WERI-Rb-1 (cell line): ENCODE measurements at regions not wholly inside any gene's neighbourhood (a gene's known extent, or its start where the extent isn't known, plus 50 kb on each side); places are given as distances from the start of the nearest gene placed in this dataset.
"Not testable (repeated sequence)": the region's sequence is repeated elsewhere in the genome, so short reads cannot be mapped to it uniquely, and the experiment has no call there.

Source experiments
- DNase-seq: peaks from one replicate; pipeline ENCODE4 v3.0.0-alpha.2; 2020
- H3K27ac ChIP-seq: fragments of 250-450 bp; sonication (Bioruptor Pico); 2 replicates; pipeline ENCODE4 v1.5.1; 2020; ENCODE audit warnings: mild to moderate bottlenecking, moderate library complexity
- H3K27me3 ChIP-seq: fragments of 250-450 bp; sonication (Bioruptor Pico); 2 replicates; pipeline ENCODE4 v1.5.1; 2021; ENCODE audit warnings: mild to moderate bottlenecking, low read depth, moderate library complexity; ENCODE audit not compliant: insufficient read depth, severe bottlenecking
- H3K36me3 ChIP-seq: fragments of 250-450 bp; sonication (Bioruptor Pico); 2 replicates; pipeline ENCODE4 v1.5.1; 2020; ENCODE audit warnings: mild to moderate bottlenecking, moderate library complexity
- H3K4me3 ChIP-seq: 2 replicates; pipeline ENCODE4 v1.5.1; 2011; ENCODE audit warnings: low read depth, mild to moderate bottlenecking, control low read depth, low read length
- H3K9me3 ChIP-seq: fragments of 250-450 bp; sonication (Bioruptor Pico); 2 replicates; pipeline ENCODE4 v1.5.1; 2021; ENCODE audit warnings: mild to moderate bottlenecking, moderate library complexity; ENCODE audit not compliant: severe bottlenecking

DNA sequence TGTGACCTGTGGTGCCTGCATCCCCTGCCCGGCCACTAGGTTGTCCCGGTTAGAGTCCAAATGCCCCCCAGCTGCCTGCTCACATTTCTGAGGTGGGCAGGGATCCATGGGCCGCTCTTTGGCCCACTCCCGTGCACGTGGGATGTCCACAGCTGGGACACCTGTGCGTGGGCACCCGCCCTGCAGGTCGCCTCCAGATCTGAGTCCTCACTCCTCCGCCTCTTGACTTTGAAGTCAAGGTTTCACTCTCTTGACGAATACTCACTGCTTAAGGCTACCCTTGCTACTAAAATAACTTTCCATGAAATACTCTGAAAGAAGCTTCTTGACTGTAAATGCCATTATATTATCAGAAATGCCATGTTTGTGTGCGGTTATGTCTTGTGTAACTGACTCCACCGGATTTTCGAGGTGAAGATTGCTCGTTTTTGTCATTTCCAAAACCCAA, 358.2 kb downstream of the BCL2L11 start:
- H3K9me3 ChIP-seq, H3K4me3 ChIP-seq, DNase-seq, H3K27ac ChIP-seq, H3K27me3 ChIP-seq, H3K36me3 ChIP-seq: not testable (repeated sequence)

- not testable (repeated sequence) for H3K27me3 ChIP-seq, H3K9me3 ChIP-seq, H3K36me3 ChIP-seq, H3K4me3 ChIP-seq, DNase-seq, H3K27ac ChIP-seq
Measured at GRCh38 chr2:111480016-111480625, 359.4 kb downstream of the BCL2L11 start.

- H3K4me3 ChIP-seq, H3K27me3 ChIP-seq, H3K36me3 ChIP-seq, H3K27ac ChIP-seq, H3K9me3 ChIP-seq, DNase-seq: not testable (repeated sequence)
Measured at GRCh38 chr2:111480633-111481032, 359.9 kb downstream of the BCL2L11 start.

DNA sequence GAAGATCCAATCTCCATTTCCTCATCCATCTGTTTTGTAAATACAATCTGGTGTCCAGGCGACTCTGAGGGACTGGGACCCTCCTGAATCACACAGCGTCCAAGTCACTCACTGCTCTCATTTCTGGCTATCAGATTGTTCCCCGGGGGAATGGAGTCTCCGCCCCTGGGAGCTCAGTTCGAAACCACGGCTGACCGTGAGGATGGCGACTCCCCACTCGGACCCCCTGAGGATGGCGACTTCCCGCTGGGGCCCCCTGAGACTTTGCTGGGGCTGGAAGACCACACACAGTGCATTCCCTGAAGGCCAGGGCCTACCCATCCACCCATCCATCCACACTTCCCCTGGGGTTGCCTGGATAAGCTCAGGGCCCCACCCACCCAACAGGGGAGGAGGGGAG, 360.5 kb downstream of the BCL2L11 start:
- H3K27me3 ChIP-seq, H3K4me3 ChIP-seq, H3K27ac ChIP-seq, H3K9me3 ChIP-seq, H3K36me3 ChIP-seq, DNase-seq: not testable (repeated sequence)

DNA sequence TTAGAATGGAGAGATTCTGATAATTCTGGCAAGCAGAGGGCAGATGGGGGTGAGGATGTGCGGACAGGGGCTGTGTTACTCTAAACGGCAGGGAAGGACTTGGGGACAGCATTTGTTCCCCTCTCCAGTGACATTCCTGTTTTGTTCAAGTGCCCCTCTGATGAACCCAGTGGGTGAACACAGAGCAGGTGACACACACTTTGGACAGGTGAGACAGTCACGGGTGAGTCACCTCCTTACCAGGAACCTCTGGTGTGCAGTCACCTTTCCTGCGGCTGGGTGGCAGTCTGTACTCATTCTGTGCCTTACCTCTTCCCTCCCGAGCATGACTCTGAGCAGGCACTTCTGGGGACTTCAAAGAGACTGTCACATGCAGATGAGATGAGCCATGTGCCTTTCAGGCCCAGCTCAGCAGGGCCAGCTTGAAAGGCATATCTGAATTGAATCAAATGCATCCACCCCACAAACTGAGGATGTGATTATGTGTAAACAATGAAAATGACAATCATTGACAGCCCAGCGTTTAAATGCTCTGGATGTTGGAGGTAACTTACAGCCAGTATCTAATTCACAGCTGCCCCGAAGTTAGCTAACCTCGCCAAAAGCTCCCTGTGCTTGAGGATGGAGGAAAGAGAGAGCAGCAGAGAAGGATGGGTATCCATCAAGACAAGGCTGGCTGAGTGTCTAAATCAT, 362.4 kb downstream of the BCL2L11 start:
- H3K9me3 ChIP-seq, DNase-seq: not testable (repeated sequence)

GRCh38 chr2:111484097-111484496, 363.4 kb downstream of the BCL2L11 start:
- H3K4me3 ChIP-seq, H3K27me3 ChIP-seq, H3K9me3 ChIP-seq, H3K36me3 ChIP-seq, DNase-seq, H3K27ac ChIP-seq: not testable (repeated sequence)

More for the DNA sequence above, 362.4 kb downstream of the BCL2L11 start:
- not testable (repeated sequence) for H3K27ac ChIP-seq, H3K27me3 ChIP-seq, H3K4me3 ChIP-seq, H3K36me3 ChIP-seq

GRCh38 chr2:111485895-111486294, 365.2 kb downstream of the BCL2L11 start:
- H3K9me3 ChIP-seq, H3K36me3 ChIP-seq, H3K4me3 ChIP-seq, H3K27ac ChIP-seq, DNase-seq, H3K27me3 ChIP-seq: not testable (repeated sequence)

DNA sequence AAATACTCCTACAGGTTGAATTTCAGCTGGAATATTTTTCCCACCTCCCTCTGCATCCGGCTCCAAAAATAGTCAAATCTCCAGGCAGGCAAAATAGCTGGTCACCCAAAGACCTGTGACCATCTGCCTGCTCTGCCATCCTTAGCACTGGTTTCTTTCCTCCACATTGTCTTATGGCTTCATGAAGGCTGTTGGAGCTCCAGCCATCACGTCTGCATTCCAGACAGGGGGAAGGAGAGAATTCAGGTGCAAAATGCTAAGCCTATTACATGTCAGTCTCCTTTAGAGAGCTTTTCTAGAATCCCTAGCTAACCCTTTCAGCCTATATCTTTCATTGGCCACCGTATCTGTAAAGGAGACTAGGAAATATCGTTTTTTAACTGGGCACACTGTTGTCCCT, 367.7 kb downstream of the BCL2L11 start:
- not testable (repeated sequence) for H3K4me3 ChIP-seq, H3K27me3 ChIP-seq, H3K27ac ChIP-seq, H3K36me3 ChIP-seq, H3K9me3 ChIP-seq, DNase-seq

DNA sequence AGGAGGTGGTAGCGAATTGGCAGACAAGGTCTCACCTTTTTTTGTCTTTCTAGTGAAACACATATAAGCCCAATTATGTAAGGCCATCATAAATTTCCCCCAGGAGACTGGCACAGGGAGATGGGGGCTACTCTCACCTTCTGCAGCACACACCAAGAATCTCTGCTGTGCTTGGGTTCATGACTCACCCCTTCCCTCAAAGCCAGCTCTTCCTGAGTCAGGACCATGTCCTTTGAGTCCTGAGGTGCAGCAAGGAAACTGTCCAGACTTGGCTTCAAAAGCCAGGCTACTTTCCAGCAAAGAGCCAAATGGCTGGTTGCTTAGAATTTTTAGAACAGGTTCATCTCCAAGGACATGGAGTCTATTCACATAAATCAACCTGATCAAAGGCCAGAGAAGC, 368.7 kb downstream of the BCL2L11 start:
- not testable (repeated sequence) for H3K36me3 ChIP-seq, H3K9me3 ChIP-seq, DNase-seq, H3K4me3 ChIP-seq, H3K27me3 ChIP-seq, H3K27ac ChIP-seq

DNA sequence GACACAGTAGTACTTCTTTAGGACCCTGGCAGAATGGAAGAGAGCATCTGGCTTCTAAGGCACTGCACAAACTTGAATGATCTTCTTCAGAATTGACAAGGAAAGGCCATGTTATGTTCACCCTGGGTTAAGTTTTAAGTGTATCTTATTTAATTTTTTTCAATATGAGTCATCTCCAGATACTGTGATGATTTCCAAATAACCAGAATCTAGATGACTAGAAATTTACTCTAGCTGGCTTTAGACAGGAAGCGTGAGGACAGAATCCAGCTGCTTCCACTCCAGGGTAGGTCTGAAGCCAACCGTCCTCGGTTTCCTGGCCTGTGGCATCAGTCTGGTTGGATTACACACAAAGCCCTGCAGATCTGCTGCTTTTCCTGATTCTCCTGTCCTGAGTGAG, 370.5 kb downstream of the BCL2L11 start:
- H3K9me3 ChIP-seq, H3K4me3 ChIP-seq, DNase-seq, H3K27ac ChIP-seq, H3K36me3 ChIP-seq, H3K27me3 ChIP-seq: not testable (repeated sequence)

- not testable (repeated sequence) for H3K9me3 ChIP-seq, H3K36me3 ChIP-seq, H3K4me3 ChIP-seq, H3K27ac ChIP-seq, H3K27me3 ChIP-seq, DNase-seq
Measured at GRCh38 chr2:111491614-111492013, 370.9 kb downstream of the BCL2L11 start.

DNA sequence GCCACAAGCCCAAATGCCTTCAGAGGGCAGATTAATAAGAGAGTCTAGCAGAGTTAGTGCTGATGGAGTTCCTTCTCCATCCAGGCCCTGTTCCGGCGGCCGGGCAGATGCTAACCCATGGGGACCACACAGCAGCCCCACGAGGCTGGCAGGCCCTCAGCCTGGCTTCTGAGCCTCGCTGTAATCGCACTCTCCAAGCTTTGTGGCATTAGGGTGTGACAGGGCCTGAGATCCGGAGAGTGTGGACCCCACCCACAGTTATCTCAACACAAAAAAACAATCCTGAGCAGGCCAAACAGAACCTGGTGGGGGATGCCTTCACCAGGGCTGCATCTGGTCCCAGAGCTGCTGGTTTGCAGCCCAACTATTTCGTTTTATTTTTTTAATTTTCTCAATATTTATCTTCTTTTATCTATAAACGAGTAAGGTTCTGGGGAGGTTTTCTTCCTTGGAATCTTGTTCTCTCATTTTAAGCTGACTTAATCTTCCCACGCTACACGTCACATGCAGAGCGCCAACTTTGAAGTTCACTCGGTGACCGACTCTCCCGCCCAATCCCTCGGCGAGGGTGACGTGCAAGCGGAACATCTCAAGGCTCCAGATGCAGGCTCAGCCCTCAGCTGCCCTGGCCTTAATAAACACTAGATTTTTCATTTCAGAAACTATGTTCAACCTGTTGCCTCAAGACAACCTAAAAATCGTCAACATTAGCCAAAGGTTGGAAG, 372.4 kb downstream of the BCL2L11 start:
- not testable (repeated sequence) for H3K27me3 ChIP-seq, H3K4me3 ChIP-seq, DNase-seq, H3K9me3 ChIP-seq, H3K27ac ChIP-seq, H3K36me3 ChIP-seq

GRCh38 chr2:111493720-111494078, 373.0 kb downstream of the BCL2L11 start:
- H3K36me3 ChIP-seq, H3K9me3 ChIP-seq, H3K27ac ChIP-seq, H3K27me3 ChIP-seq, DNase-seq, H3K4me3 ChIP-seq: not testable (repeated sequence)

- not testable (repeated sequence) for H3K36me3 ChIP-seq, H3K27me3 ChIP-seq, DNase-seq, H3K4me3 ChIP-seq, H3K27ac ChIP-seq, H3K9me3 ChIP-seq
Measured at GRCh38 chr2:111494288-111494980, 373.7 kb downstream of the BCL2L11 start.
